ENCODE measurements at regions not wholly inside any gene's neighbourhood (a gene's known extent, or its start where the extent isn't known, plus 50 kb on each side); places are given as distances from the start of the nearest gene placed in this dataset.

- no peak for TF ChIP-seq CTCF (IDR thresholded peaks at IDR 0.05)
- TF ChIP-seq ZFX (IDR thresholded peaks at IDR 0.05; ENCODE audit: borderline replicate concordance) = no peak
- no peak overlapping the region for H3K27ac ChIP-seq
These were observed 95.9 kb upstream of the STT3B start for GRCh38 chr3:31436830-31437229.

- no peak overlapping the region for H3K27ac ChIP-seq
- no peak for TF ChIP-seq ZFX (IDR thresholded peaks at IDR 0.05; ENCODE audit: borderline replicate concordance)
- no peak for TF ChIP-seq CTCF (IDR thresholded peaks at IDR 0.05)
These were observed 94.0 kb upstream of the STT3B start for GRCh38 chr3:31438742-31439141.

GRCh38 chr3:31439890-31440750, 92.6 kb upstream of the STT3B start:
- no peak for TF ChIP-seq ZFX (IDR thresholded peaks at IDR 0.05; ENCODE audit: borderline replicate concordance)
- no peak for TF ChIP-seq CTCF (IDR thresholded peaks at IDR 0.05)
- no peak overlapping the region for H3K27ac ChIP-seq

- TF ChIP-seq ZFX (IDR thresholded peaks at IDR 0.05; ENCODE audit: borderline replicate concordance) = no peak
- no peak for TF ChIP-seq CTCF (IDR thresholded peaks at IDR 0.05)
- H3K27ac ChIP-seq = no peak overlapping the region
These were observed 91.8 kb upstream of the STT3B start for GRCh38 chr3:31440878-31441277.

GRCh38 chr3:31442755-31443154, 90.0 kb upstream of the STT3B start:
- H3K27ac ChIP-seq = no peak overlapping the region
- TF ChIP-seq ZFX (IDR thresholded peaks at IDR 0.05; ENCODE audit: borderline replicate concordance) (no peak), CTCF (IDR thresholded peaks at IDR 0.05) (no peak)

- H3K27ac ChIP-seq = peak overlapping the region; percentile 60
- TF ChIP-seq ZFX (IDR thresholded peaks at IDR 0.05; ENCODE audit: borderline replicate concordance) = no peak
- TF ChIP-seq CTCF (IDR thresholded peaks at IDR 0.05) = no peak
These were observed 88.2 kb upstream of the STT3B start for GRCh38 chr3:31444220-31445142.
